Panc1 (cell line): ENCODE measurements at regions not wholly inside any gene's neighbourhood (a gene's known extent, or its start where the extent isn't known, plus 50 kb on each side); places are given as distances from the start of the nearest gene placed in this dataset.

ENCODE experiments used
- ATAC-seq: fragments of 200-7000 bp; cut with Tn5 transposase; 2 replicates; pipeline ENCODE4 v1.9.1; 2020; ENCODE audit warnings: mild to moderate bottlenecking, moderate library complexity
- BruUV-seq: library from RNA; stranded (reverse); fragments of 400-500 nt; replicated peaks from 2 replicates; lab custom pipeline; 2021; lab: Mats Ljungman, UMichigan
- CTCF ChIA-PET: fragments of 300-600 bp; sonication (Branson Sonifier 250); formaldehyde crosslinking; loops from one replicate; lab custom pipeline; 2022; ENCODE audit warnings: antibody characterized with exemption; lab: Charles Lee
- POLR2A ChIA-PET: fragments of 300-600 bp; sonication (Branson Sonifier 250); formaldehyde crosslinking; loops from one replicate; lab custom pipeline; 2022; ENCODE audit warnings: antibody characterized with exemption; lab: Charles Lee
- DNase-seq: peaks from one replicate; pipeline ENCODE4 v3.0.0-alpha.2; 2010; ENCODE audit warnings: low read depth, low spot score
- H3K27ac ChIP-seq: 2 replicates; pipeline ENCODE4 v1.5.1; 2011; ENCODE audit warnings: mild to moderate bottlenecking, low read length, inconsistent platforms
- H3K27me3 ChIP-seq: fragments of 200-500 bp; sonication (Bioruptor generic); 2 replicates; pipeline ENCODE4 v1.6.0; 2014; ENCODE audit warnings: low read length, inconsistent platforms; ENCODE audit not compliant: control insufficient read depth, insufficient read depth
- H3K36me3 ChIP-seq: fragments of 200-500 bp; sonication (Bioruptor generic); 2 replicates; pipeline ENCODE4 v1.5.1; 2014; ENCODE audit warnings: inconsistent platforms, mild to moderate bottlenecking, low read length, moderate library complexity; ENCODE audit not compliant: control insufficient read depth, insufficient read depth
- H3K4me1 ChIP-seq: 2 replicates; pipeline ENCODE4 v1.5.1; 2011; ENCODE audit warnings: inconsistent platforms, mild to moderate bottlenecking, low read length, moderate library complexity; ENCODE audit not compliant: control insufficient read depth, insufficient read depth
- H3K4me3 ChIP-seq, 2 experiments: 2 replicates each; pipeline ENCODE4 v1.5.1; 2011 to 2012; ENCODE audit warnings: low read depth in 2 of 2, low read length in 2 of 2, mild to moderate bottlenecking in 2 of 2, inconsistent platforms in 1 of 2, moderate library complexity in 1 of 2
- H3K9me3 ChIP-seq: fragments of 200-500 bp; sonication (Bioruptor generic); 2 replicates; pipeline ENCODE4 v1.5.1; 2014; ENCODE audit warnings: low read depth, mild to moderate bottlenecking, inconsistent platforms, low read length, moderate library complexity; ENCODE audit not compliant: control insufficient read depth, insufficient read depth
- CTCF ChIP-seq: fragments of 450-650 bp; IDR thresholded peaks from 2 replicates; pipeline ENCODE4 v1.5.1; 2017; ENCODE audit warnings: mild to moderate bottlenecking
- POLR2AphosphoS5 ChIP-seq: IDR thresholded peaks from 2 replicates; pipeline ENCODE4 v1.6.1; 2012; ENCODE audit warnings: mild to moderate bottlenecking, low read depth, low read length, moderate library complexity
- SIN3A ChIP-seq: IDR thresholded peaks from 2 replicates; pipeline ENCODE4 v1.6.1; 2012; ENCODE audit warnings: low read depth, mild to moderate bottlenecking, low read length, moderate library complexity, borderline replicate concordance; ENCODE audit not compliant: insufficient read depth
- TCF7L2 ChIP-seq: IDR thresholded peaks from 2 replicates; pipeline ENCODE4 v1.6.1; 2011; ENCODE audit warnings: mild to moderate bottlenecking, low read depth, low read length, inconsistent platforms
- in situ Hi-C: cut with HindIII; loops from 2 replicates; pipeline ENCODE4 v1.10.0; 2016; ENCODE audit warnings: low sequenced_read_pairs, low pct_unique_long_range_greater_than_20kb
- intact Hi-C: fragments of 100-400 bp; cut with micrococcal nuclease; formaldehyde crosslinking; loops from one replicate; pipeline ENCODE4 v1.10.0; 2022; ENCODE audit not compliant: unreplicated experiment
- TF ChIP-seq, protein P1 (sequence below), 2 experiments: IDR thresholded peaks; 2 replicates each; pipeline ENCODE4 v1.6.1; 2011 to 2012; ENCODE audit warnings: low read depth in 2 of 2, control low read depth in 1 of 2, low read length in 1 of 2, mild to moderate bottlenecking in 1 of 2, moderate library complexity in 1 of 2; ENCODE audit not compliant: insufficient read depth in 1 of 2

DNA sequence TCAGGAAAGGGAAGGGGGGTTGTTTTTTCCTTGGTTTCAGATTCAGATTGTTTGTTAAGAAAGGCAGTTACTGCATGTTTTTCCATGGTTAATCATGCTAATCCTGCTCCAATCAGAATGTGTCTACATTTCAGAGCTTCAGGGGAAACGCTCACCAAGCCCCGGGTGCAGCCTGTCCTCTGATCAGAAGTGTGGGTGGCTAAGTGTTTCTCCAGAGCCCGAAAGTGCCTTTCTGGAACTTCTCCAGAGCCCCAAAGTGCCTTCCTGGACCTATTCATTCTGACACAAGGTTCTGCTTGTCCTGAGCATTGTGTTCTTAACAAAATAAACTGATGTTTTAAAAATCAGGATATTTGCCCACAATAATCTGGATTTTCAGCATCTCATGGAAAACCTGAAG is 359.0 kb upstream of the ZNF521 start:
- Histone ChIP-seq H3K27ac (no peak overlapping the region), H3K36me3 (no peaks in the 10 kb centered on the region), H3K4me3 (no peak overlapping the region), H3K4me1 (no peaks in the 10 kb centered on the region), H3K27me3 (no peaks in the 10 kb centered on the region), H3K9me3 (no peaks in the 10 kb centered on the region)
- ATAC-seq (no peak), DNase-seq (no peak)
- ChIA-PET POLR2A (no interaction called here), CTCF (no interaction called here)
- intact Hi-C loops (no loop called here), in situ Hi-C loops (no loop called here)
- TF ChIP-seq CTCF (no peak), POLR2AphosphoS5 (no peak), TCF7L2 (no peak), SIN3A (no peak)
- TF ChIP-seq, protein P1, sequence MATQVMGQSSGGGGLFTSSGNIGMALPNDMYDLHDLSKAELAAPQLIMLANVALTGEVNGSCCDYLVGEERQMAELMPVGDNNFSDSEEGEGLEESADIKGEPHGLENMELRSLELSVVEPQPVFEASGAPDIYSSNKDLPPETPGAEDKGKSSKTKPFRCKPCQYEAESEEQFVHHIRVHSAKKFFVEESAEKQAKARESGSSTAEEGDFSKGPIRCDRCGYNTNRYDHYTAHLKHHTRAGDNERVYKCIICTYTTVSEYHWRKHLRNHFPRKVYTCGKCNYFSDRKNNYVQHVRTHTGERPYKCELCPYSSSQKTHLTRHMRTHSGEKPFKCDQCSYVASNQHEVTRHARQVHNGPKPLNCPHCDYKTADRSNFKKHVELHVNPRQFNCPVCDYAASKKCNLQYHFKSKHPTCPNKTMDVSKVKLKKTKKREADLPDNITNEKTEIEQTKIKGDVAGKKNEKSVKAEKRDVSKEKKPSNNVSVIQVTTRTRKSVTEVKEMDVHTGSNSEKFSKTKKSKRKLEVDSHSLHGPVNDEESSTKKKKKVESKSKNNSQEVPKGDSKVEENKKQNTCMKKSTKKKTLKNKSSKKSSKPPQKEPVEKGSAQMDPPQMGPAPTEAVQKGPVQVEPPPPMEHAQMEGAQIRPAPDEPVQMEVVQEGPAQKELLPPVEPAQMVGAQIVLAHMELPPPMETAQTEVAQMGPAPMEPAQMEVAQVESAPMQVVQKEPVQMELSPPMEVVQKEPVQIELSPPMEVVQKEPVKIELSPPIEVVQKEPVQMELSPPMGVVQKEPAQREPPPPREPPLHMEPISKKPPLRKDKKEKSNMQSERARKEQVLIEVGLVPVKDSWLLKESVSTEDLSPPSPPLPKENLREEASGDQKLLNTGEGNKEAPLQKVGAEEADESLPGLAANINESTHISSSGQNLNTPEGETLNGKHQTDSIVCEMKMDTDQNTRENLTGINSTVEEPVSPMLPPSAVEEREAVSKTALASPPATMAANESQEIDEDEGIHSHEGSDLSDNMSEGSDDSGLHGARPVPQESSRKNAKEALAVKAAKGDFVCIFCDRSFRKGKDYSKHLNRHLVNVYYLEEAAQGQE (IDR thresholded peaks at IDR 0.05; ENCODE audit: insufficient read depth in 1 of 2, low read depth in 2 of 2, low read length in 1 of 2) = no peak
- BruUV-seq = no TSS peak

DNA sequence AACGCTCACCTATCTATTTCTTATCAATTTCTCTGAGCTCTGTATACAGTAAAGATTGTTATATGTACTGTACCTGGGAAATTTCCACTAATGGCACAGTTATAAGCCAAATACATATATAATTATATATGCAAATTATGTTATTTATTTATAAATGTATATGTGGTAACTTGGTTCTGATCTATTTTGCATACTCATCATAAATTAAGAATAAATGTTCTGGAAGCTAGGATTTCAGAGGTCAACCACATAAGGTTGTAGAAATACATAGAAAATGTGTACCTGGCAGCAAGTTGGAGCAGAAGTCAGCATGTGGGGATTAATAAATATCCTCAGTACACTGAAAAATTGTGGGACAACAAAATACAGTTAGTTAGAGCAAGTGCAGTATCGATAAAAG is 353.7 kb upstream of the ZNF521 start:
- no peak for TF ChIP-seq CTCF
- no peak for TF ChIP-seq TCF7L2
- no peak for TF ChIP-seq POLR2AphosphoS5
- TF ChIP-seq, protein P1 (IDR thresholded peaks at IDR 0.05; ENCODE audit: insufficient read depth in 1 of 2, low read depth in 2 of 2, low read length in 1 of 2) = no peak
- no peak for TF ChIP-seq SIN3A

More for the DNA sequence above, 353.7 kb upstream of the ZNF521 start:
- Histone ChIP-seq H3K4me3 (no peak overlapping the region), H3K27me3 (no peaks in the 10 kb centered on the region), H3K9me3 (no peaks in the 10 kb centered on the region), H3K27ac (no peak overlapping the region), H3K4me1 (no peaks in the 10 kb centered on the region), H3K36me3 (no peaks in the 10 kb centered on the region; the same call in 1 of the 2 replicates)
- ChIA-PET POLR2A (no interaction called here), CTCF (no interaction called here)
- in situ Hi-C loops = no loop called here
- no TSS peak for BruUV-seq
- no peak for ATAC-seq
- intact Hi-C loops = no loop called here
- DNase-seq = no peak
